GM18519 (cell line): ENCODE measurements at regions not wholly inside any gene's neighbourhood (a gene's known extent, or its start where the extent isn't known, plus 50 kb on each side); places are given as distances from the start of the nearest gene placed in this dataset.
"Not testable (repeated sequence)": the region's sequence is repeated elsewhere in the genome, so short reads cannot be mapped to it uniquely, and the experiment has no call there.

ENCODE experiments used
- ATAC-seq: cut with Tn5 transposase; IDR thresholded peaks from one replicate; pipeline ENCODE4 v1.9.1; 2021; ENCODE audit warnings: mild to moderate bottlenecking, moderate library complexity; ENCODE audit not compliant: unreplicated experiment, low FRiP score

DNA sequence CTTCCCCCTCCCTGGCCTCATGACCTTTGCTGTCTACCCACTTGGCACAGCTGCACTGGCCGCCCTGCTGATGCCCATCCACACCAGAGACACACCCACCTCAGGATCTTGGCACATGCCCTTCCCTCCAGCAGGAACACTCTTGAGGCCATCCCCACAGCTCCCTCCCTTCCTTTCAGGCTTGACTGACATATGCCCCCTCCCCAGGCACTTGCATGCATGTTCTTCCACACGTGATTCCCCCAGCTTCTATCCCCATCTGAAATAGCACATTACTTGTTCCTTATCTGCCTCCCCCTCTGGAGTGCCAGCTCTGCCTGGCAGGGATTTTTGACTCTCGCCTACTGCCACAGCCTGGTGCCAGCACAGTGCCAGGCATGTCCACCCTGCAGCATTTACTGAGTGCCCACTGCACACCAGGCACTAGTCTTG lies 98.5 kb upstream of the SLC25A33 start:
- no peak for ATAC-seq

GRCh38 chr1:9441451-9442133 lies 97.7 kb upstream of the SLC25A33 start:
- ATAC-seq, result no peak

GRCh38 chr1:9442278-9442846 lies 96.9 kb upstream of the SLC25A33 start:
- no peak for ATAC-seq

- ATAC-seq, result no peak
Measured at GRCh38 chr1:9442986-9443385, 96.3 kb upstream of the SLC25A33 start.

DNA sequence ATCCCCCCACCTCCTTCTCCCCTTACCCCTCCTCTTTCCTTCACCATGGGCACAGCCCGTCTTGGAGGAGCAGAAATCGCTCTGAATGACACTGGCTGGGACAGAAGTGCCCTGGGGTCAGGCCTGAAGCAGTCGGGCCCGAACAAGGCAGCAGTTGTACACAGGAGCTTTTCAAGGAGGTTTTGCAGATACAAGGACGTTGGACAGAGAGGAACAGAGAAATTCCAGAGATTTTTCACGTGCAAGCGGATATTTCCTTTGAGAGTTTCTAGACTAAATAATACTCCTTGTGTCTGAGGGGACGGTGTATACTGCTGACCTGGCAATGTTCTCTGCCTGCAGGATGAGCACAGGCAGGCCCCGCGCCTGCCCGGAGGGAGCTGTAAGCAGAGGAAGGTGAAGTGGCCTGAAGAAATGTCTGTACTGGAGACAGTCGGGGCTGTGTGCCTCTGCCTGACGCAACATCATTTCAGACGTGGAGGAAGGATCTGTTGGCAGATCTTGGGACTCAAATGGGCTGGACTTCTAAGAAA lies 95.3 kb upstream of the SLC25A33 start:
- no peak for ATAC-seq

DNA sequence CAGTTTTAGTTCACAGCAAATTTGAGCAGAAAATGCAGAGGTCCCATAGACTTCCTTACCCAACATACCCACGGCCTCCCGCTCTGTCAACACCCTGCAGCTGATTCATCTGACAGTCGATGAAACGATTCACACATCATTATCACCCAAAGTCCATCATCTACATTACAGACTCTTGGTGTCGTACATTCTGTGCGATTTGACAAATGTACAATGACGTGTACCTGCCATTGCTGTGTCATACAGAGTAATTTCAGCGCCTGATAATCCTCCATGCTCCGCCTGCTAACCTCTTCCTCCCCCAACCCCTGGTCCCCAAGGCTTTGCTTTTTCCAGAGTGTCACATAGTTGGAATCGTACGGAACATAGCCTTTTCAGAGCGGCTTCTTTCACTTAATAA lies 94.7 kb upstream of the SLC25A33 start:
- ATAC-seq, result no peak

- ATAC-seq, result not testable (repeated sequence)
Measured at GRCh38 chr1:9445081-9445480, 94.2 kb upstream of the SLC25A33 start.

GRCh38 chr1:9447215-9447960 lies 91.9 kb upstream of the SLC25A33 start:
- ATAC-seq, result no peak

GRCh38 chr1:9448132-9449109 lies 90.8 kb upstream of the SLC25A33 start:
- ATAC-seq, result no peak

DNA sequence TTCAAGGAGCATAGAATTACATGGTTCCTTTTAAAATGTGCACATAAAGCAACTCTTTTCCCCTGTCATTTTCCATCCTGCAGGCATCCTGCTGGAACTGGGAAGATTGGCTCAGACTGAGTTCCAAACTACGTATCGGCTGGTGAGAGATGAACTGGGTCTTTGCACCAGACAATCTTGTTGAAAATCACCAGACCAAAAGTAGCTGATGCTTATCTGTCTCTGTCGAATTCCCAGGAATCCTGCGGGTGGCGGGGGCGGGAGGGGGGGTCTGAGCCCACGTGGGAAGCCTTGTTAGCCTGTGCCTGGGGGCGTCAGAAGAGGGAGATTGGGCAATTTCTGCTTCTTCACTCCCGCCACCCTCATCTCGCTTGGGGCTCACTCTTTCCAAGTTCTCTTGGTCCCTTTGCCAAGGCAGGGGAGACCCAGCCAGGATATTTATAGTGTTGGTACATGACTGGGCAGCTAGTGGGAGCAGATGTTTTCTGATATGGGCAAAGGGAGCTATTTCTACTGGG lies 90.1 kb upstream of the SLC25A33 start:
- ATAC-seq, result no peak

GRCh38 chr1:9449976-9450696 lies 89.1 kb upstream of the SLC25A33 start:
- no peak for ATAC-seq

GRCh38 chr1:9451081-9451480 lies 88.2 kb upstream of the SLC25A33 start:
- ATAC-seq, result no peak

DNA sequence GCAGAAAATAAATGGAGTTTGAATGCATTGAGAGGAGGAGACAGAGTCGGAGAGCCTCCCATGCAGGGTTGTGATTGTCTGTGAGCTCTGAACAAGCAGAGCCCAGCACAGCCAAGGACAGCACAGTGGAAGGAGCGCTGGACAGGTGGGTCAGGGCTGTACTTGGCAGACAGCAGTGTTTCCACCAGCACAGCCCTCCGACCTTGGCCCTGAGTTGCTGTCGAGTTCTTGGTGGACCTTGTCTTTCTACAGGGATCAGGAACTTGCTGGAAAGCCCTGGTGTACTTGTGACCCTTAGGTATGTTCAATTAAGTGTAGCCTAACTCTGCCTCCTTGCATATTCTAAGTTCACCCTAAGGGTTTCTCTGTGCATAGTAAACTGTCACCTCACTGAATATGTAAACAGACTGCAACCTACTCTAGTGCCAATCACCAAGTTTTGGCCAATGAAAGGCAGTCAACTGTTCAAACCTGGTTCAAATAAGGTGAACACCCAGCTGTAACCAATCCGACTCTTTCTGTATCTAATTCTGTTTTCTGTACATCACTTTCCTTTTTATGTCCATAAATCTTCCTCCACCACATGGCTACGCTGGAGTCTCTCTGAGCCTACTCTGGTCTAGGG lies 86.6 kb upstream of the SLC25A33 start:
- no peak for ATAC-seq

- no peak for ATAC-seq
Measured at GRCh38 chr1:9453375-9453774, 85.9 kb upstream of the SLC25A33 start.

GRCh38 chr1:9453779-9454418 lies 85.4 kb upstream of the SLC25A33 start:
- ATAC-seq, result no peak

DNA sequence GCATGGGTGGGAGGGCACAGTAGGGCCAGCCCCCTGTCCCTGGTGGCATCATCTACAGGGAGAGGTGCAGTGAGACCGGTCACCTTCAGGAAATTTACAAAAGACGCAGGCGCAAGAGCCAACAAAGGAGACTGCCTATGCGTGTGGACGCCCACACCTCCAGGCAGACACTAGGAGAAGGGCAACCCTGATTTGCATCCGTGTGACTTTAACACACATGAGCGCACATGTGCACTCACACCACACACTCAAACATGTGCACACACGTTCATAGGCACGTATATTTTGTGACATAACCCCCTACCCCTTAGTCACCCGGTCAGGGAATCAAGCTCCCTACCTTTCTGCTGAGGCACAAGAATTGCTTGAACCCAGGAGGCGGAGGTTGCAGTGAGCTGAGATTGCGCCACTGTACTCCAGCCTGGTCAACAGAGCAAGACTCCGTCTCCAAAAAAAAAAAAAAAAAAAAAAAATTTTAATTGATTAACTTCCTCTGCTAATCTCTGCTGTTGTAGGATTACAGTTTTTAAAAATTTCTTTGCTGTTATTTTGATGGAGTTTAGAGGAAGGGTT lies 84.7 kb upstream of the SLC25A33 start:
- ATAC-seq, result no peak

DNA sequence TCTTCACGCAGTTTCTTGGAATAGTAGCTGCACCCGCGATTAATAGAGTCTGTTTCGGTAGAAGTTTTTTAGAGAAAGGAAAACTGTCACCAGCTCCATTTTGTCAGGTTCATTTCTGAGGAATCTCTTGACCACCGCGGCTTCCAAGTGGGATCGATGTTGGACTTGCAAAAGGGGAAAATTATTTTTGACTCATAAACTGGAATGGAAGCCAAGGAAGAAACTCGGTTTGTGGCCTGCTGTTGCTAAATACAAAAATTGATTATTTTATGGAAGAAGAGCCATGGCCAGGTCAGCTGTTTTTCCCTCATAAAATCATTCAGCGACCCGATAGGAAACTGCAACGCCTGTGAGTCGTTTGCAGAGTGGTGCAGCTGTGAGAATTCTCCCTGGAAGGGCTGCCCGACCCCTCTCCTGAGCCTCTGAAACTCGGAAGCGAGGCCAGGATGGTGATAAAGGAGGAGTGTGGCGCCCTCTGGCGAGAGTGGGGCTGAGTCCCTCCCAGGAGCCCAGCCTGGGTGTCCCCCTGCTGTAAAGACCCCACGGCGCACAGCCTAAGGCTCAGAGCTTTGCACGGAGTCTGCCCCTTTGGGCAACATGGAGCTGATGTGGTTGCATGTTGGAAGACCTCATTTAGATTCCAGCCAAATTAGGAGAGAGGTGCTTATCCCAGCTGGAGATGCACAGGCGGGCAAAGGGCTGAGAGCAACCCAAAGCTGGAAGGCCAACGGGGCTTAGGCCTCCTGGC lies 83.6 kb upstream of the SLC25A33 start:
- no peak for ATAC-seq

- no peak for ATAC-seq
Measured at GRCh38 chr1:9456833-9457232, 82.4 kb upstream of the SLC25A33 start.
